Right lung (tissue), 2 donors: ENCODE measurements at regions not wholly inside any gene's neighbourhood (a gene's known extent, or its start where the extent isn't known, plus 50 kb on each side); places are given as distances from the start of the nearest gene placed in this dataset.
A peak's percentile ranks its signal among the peaks of the same experiment; 100 is the strongest.
"Not testable (repeated sequence)": the region's sequence is repeated elsewhere in the genome, so short reads cannot be mapped to it uniquely, and the experiment has no call there.

Experiments
- DNase-seq, 2 donors: peaks; one replicate each; pipeline ENCODE4 v3.0.0-alpha.2; 2013

- DNase-seq, result peak in 1 of 2 donors; percentile 60
Measured at GRCh38 chr5:36739751-36740221, 133.4 kb downstream of the SLC1A3 start.

DNA sequence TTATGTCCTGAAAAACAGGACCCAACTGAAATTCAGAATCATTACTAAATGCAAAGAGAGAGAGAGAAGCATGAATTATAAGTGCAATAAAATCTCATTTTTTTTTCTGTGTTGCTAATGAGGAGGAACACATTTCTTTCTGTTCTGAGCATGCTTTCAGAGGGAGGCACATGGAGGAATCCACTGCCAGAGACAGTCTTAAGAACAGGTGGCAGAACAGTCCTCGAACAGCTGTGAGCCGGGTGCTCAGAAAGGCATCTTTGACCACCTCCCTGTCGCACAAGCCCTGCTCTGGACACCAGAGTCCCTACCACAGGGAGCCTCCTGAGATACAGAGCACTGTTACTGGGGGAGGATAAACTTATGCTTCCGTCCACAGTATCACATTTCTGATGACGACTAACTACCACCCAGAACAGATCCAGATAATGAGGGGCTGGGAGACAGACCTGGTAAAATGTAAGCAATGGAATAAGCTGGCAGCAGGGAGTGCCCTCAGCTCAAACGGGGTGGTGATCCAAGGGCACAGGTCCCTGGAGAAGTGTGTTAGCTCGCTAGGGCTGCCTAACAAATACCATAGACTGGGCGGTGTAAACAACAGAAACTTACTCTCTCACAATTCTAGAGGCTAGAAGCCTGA is 134.0 kb downstream of the SLC1A3 start:
- no peak for DNase-seq

GRCh38 chr5:36741128-36741527 is 134.7 kb downstream of the SLC1A3 start:
- peak; percentile 77 to 78 for DNase-seq

DNA sequence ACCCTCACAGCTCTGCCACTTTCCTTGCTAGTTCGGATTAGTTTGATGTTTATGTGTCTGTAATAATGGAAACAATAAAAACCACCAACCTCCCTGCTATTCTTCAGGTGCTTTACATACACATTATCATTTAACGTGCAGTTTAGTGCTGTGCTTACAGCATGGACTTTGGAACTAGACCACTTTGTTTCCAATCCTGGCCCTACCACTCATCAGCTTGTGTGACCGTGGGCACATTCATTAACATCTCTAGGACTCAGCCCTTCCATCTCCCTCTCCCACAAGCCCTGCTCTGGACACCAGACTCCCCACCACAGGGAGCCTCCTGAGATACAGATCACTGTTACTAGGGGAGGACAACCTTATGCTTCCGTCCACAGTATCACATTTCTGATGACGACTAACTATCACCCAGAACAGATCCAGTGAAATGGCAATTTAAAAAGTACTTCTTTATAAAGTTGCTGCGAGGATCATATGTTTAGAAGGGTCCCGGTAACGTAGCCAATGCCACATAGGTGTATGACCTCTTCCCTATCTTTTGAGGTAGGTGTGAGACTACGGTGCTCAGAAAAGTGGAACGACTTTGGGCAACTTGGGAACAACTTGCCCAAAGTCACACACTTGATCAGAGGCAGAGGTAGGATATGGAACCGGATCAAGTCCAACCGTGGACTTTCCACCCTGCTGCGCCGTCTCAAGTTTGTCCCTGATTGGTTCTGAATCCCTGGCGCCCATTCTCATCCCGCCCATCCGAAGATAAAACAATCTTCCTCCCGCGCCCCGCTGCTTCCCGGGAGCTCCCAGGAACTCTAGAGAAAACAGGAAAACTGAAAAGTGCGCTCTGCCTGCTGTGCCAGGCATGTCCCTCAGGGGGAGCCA is 132.4 kb upstream of the NIPBL start:
- peak in 1 of 2 donors; percentile 72 for DNase-seq

DNA sequence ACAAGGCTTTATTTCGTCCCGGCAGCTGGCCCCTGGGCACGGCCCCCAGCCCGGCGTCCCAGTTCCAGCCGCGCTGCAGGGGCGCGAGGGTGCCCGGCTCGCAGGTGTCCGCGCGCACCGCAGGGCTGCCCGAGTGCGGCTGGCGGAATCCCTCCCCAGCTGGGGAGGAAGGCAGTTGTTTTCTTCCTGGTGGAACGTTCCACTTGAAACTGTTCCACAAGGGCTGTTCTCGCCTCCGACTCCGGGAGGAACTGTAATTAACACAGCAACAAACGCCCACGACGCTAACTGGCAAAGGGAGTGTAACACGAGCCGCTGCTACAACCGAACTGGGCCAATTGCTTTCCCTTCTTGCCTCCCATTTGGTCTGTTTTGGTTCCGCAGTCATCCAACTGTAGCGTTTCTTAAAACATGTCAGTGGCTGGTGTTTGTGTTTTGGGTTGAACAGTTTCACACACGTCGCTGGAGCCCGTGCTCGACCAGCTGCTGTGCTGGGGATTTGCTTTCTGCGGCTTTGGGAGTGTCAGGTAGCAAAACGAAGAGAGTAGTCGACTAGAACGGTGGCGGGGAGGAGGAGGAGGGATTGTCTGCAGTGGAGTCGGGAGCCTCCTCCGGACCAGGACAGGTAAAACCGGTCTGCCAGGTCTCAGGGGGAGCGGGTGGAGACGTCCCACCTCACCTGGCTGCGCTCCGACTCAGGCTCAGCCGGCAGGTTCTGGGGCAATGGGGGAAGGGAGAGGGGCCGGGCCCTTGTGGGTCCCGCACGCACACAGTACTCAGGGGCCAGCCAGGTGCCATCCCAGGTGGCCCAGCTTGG is 131.6 kb upstream of the NIPBL start:
- DNase-seq, result peak; percentile 70 to 73

DNA sequence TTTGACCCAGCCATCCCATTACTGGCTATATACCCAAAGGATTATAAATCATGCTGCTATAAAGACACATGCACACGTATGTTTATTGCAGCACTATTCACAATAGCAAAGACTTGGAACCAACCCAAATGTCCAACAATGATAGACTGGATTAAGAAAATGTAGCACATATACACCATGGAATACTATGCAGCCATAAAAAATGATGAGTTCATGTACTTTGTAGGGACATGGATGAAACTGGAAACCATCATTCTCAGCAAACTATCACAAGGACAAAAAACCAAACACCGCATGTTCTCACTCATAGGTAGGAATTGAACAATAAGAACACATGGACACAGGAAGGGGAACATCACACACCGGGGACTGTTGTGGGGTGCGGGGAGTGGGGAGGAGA is 128.8 kb upstream of the NIPBL start:
- DNase-seq, result not testable (repeated sequence)

DNA sequence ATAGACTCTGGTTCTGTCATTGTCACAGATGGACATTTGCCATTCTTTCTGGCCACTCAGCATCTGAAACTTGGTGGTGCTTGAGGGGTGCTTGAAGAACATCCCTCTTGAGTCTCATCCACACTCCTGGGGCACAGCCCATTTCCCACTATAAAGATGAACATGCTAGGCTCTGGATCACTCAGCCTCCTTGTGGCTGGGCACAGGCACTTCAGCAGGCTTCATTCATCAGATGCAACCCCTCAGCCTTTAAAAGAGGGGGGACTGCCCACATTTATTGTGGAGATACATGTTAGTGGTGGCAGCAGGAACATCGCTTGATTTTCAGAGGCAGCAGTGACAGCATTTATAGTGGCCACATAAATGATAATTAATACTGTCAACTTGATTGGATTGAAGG is 124.7 kb upstream of the NIPBL start:
- no peak for DNase-seq

- DNase-seq, result no peak
Measured at GRCh38 chr5:36755342-36755741, 121.2 kb upstream of the NIPBL start.

DNA sequence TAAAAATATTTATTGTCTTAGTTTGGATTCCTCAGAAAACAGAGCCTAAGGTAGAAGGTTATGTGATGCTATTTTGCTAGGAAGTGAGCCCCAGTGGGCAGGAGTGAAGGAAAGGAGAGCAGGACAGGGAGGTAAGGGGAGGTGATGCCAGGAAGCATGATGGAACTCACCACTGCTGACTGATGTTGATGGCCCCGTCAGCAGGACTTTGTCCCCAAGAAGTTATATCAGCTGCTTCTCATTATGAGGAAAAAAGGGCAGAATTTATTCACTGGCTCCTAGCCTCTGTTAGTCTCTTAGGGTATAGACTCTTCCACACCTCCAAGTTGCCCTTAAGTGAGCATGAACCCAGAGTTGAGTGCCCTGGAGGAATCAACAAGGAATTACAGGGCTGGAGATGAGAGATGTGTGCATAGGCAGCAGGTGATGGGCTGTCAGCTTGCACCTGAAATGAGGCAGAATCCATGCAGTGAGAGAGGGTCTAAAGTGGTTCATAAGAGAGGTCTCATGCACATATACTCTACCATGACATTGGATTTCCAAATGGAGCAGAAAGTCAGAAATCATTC is 120.6 kb upstream of the NIPBL start:
- no peak for DNase-seq

DNA sequence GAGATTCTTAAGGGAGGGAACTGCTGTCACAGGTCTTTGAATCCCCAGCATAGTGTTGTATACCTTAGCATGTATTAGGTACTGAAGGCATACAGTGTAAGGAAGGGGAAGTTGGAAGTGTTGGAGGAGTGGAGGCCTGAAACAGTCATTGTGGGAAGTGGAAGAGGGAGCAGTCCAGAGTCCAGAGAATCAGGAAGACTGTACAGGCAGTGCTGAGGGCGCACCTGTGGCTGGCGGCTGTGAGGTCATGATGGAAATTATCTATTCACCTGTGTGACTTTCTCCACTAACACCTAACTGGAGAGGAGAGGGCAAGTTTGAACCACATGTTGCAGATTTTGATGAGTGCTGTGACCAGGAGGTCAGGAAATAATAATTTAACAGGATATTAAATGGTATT is 119.7 kb upstream of the NIPBL start:
- no peak for DNase-seq

- no peak for DNase-seq
Measured at GRCh38 chr5:36759117-36759516, 117.5 kb upstream of the NIPBL start.

DNA sequence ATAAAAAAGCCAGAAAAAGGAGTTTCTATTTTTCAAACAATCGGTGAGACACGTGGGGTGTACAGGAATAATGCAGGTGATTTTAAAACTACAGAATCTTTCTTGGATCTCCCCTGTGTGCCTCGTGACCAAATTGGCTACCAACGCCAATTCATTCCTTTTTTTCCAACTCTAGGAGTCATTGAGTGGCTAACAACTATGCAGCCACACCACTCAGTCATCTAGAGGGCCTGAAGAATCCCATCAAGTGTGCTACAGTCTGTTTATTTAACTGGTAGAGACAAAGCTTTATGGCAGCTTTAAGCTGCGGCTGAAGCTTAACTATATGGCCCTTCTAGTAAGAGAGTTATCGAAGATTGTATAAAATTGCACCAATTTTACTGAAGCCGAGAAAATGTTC is 113.1 kb upstream of the NIPBL start:
- DNase-seq, result peak; percentile 29 to 41

GRCh38 chr5:36765876-36766275 is 110.7 kb upstream of the NIPBL start:
- DNase-seq, result no peak

DNA sequence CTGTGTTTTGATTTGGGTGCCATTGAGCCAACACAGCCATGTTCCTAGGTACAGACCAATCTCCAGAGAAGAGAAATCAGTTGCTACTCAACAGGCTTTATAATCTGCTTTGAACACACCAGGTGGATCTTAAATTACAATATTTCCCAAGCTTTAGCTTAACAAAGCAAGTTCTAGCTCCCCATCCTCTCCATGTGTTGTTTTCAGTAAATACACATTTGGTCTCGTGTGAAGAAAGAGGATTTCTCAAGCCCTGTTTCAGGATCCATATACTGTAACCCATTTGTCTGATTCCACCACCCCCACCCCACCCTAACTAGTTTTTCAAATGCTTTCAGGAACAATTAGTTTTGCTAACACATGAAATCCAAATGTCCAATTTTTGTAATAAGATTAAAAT is 109.6 kb upstream of the NIPBL start:
- DNase-seq, result no peak

DNA sequence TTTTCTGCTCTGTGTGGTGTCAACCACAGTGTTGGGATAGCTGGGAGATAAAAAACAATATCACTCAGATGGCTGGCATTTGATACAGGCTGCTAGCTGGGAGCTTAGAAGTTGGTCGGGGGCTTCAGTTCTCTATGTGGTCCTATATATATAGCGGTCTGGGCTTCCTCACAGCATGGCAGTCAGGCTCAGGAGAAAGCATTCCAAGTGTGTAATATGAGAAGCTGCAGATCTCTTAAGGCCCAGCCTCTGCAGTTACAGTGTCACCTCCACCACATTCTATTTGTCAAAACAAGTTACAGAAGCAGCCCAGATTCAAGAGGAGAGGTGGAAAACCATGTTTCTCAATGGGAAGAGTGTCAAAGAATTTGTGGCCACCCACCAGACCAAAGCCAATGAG is 108.1 kb upstream of the NIPBL start:
- DNase-seq, result no peak

- DNase-seq, result no peak
Measured at GRCh38 chr5:36769129-36769770, 107.3 kb upstream of the NIPBL start.

GRCh38 chr5:36770125-36770524 is 106.4 kb upstream of the NIPBL start:
- DNase-seq, result no peak

DNA sequence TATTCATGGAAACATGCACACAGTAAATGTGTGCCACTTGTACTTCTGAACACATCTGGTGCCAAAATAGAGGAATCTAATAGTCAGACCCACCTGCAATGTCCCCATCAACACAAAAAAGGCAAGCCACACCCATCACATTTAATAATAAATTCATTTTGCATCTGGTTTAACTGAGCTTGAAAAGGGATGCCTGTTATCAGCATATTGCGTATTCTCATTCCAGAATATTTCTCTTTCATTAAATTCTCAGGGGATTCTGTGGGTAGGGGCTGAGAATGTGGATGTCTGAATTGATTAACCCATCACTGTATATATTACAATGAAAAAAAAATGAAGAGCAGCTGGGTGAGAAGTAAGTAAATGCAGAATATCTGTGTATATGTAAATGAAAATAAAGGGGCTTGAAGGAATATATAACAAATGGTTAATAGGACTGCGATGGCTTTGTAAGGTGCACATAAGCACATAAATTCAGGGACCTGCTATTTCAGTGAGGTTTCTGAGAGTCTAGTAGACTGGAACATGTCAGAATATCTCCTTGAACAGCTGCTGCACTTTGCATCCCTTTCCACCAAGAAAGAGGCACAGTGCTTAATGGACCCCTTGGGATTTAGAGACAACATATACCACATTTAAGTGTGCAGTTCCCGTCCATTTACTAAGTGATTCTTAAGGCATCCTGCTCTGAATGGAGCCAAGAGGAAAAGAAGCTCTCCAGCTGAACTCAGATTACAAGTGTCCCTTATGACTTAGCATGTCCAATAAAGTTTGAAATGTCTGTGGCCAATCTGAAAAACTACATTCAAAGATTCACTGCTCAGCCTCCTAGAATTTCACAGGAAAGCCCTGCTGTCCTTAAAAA is 104.1 kb upstream of the NIPBL start:
- no peak for DNase-seq

DNA sequence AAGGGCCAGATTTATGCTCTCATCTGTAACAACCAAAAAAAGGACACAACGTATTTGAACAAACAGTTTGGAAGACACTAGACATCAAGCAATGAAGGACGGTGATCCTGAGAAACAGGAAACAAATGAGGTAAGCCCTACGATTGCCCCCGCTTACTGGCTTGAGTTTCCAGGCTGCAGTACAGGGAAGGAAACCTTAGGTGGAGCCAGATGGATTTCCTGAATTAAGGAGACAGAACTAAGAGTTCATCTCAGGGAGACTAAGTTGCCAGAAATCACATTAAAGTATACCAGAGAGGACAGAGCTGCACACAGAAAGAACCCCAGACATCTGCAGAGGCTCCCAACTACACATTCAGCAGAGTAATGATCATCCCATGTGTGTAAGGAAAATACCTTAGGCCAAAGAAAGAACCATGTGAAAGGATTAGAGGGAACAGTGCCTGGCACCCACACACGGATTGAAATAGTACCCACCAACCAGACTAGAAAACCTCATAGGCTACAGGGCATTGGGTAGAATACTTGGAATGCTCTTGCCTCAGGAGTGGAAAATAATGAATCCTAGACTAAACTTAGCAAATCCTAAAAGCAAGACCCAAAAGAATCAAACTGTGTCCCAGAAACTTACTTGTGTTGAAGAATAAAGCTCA is 99.3 kb upstream of the NIPBL start:
- peak in 1 of 2 donors; percentile 17 for DNase-seq

DNA sequence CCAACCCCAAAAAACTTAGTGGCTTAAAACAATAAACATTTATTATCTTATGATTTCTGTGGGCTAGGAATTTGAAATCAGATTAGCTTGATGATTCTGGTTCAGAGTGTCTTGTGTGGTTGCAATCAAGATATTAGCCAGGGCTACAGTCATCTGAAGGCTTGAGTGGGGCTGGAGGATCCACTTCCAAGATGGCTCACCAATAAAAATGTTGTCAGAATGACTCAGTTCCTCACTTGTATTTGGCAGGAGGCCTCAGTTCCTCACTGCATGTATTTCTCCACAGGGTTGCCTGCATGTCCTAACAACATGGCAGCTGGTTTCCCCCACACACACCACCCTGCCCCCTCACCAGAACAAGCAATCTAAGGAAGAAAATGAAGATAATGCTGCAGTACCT is 98.2 kb upstream of the NIPBL start:
- DNase-seq, result no peak
